H9 (cell line): ENCODE measurements at regions not wholly inside any gene's neighbourhood (a gene's known extent, or its start where the extent isn't known, plus 50 kb on each side); places are given as distances from the start of the nearest gene placed in this dataset.

Source experiments
- DNase-seq: peaks from one replicate; pipeline ENCODE4 v3.0.0-alpha.2; 2017
- H2AFZ ChIP-seq: one replicate; pipeline ENCODE4 v1.6.1; 2013; ENCODE audit warnings: mild to moderate bottlenecking, low read length, control low read depth, moderate library complexity
- H2AK5ac ChIP-seq: 2 replicates; pipeline ENCODE4 v1.6.1; 2013; ENCODE audit warnings: low read length, control low read depth, mixed read lengths; ENCODE audit not compliant: insufficient read length
- H2BK120ac ChIP-seq: one replicate; pipeline ENCODE4 v1.6.1; 2013; ENCODE audit warnings: low read depth, mild to moderate bottlenecking, low read length, control low read depth, inconsistent platforms; ENCODE audit not compliant: poor library complexity, severe bottlenecking
- H2BK12ac ChIP-seq: 2 replicates; pipeline ENCODE4 v1.6.1; 2013; ENCODE audit warnings: low read length, control low read depth, mixed read lengths, low read depth; ENCODE audit not compliant: insufficient read length
- H2BK15ac ChIP-seq: 2 replicates; pipeline ENCODE4 v1.6.1; 2013; ENCODE audit warnings: low read depth, low read length, control low read depth
- H2BK20ac ChIP-seq: one replicate; pipeline ENCODE4 v1.6.1; 2013; ENCODE audit warnings: low read depth, mild to moderate bottlenecking, low read length, control low read depth, inconsistent platforms; ENCODE audit not compliant: poor library complexity, severe bottlenecking
- H2BK5ac ChIP-seq: 2 replicates; pipeline ENCODE4 v1.6.1; 2013; ENCODE audit warnings: low read length, control low read depth, mixed read lengths; ENCODE audit not compliant: insufficient read length
- H3K14ac ChIP-seq: 2 replicates; pipeline ENCODE4 v1.6.1; 2013; ENCODE audit warnings: low read length, control low read depth; ENCODE audit not compliant: insufficient read depth
- H3K18ac ChIP-seq: 2 replicates; pipeline ENCODE4 v1.6.1; 2013; ENCODE audit warnings: low read depth, mild to moderate bottlenecking, mixed read lengths, low read length, control low read depth; ENCODE audit not compliant: insufficient read length
- H3K23ac ChIP-seq: 2 replicates; pipeline ENCODE4 v1.6.1; 2013; ENCODE audit warnings: low read length, control low read depth, mixed read lengths, low read depth; ENCODE audit not compliant: insufficient read length
- H3K23me2 ChIP-seq: 2 replicates; pipeline ENCODE4 v1.6.1; 2013; ENCODE audit warnings: low read depth, mild to moderate bottlenecking, mixed read lengths, low read length, control low read depth; ENCODE audit not compliant: insufficient read length, poor library complexity, severe bottlenecking
- H3K27ac ChIP-seq: 2 replicates; pipeline ENCODE4 v1.5.1; 2013; ENCODE audit warnings: low read length, control low read depth, mixed read lengths, low read depth; ENCODE audit not compliant: insufficient read length
- H3K27me3 ChIP-seq: 2 replicates; pipeline ENCODE4 v1.6.1; 2013; ENCODE audit warnings: low read length, control low read depth, inconsistent platforms; ENCODE audit not compliant: insufficient read depth
- H3K4ac ChIP-seq: 2 replicates; pipeline ENCODE4 v1.6.1; 2013; ENCODE audit warnings: low read depth, mild to moderate bottlenecking, control low read depth, inconsistent platforms, low read length, moderate library complexity
- H3K4me1 ChIP-seq: 2 replicates; pipeline ENCODE4 v1.6.1; 2013; ENCODE audit warnings: low read length, control low read depth, inconsistent platforms; ENCODE audit not compliant: insufficient read depth
- H3K4me2 ChIP-seq: 2 replicates; pipeline ENCODE4 v1.6.1; 2013; ENCODE audit warnings: low read length, control low read depth, mixed read lengths; ENCODE audit not compliant: insufficient read length, insufficient read depth
- H3K56ac ChIP-seq: 2 replicates; pipeline ENCODE4 v1.6.1; 2013; ENCODE audit warnings: low read depth, mild to moderate bottlenecking, mixed read lengths, low read length, control low read depth; ENCODE audit not compliant: insufficient read length
- H3K79me1 ChIP-seq: 2 replicates; pipeline ENCODE4 v1.6.1; 2013; ENCODE audit warnings: low read depth, mild to moderate bottlenecking, moderate library complexity, low read length, control low read depth, inconsistent platforms; ENCODE audit not compliant: insufficient read depth, poor library complexity, severe bottlenecking
- H3K79me2 ChIP-seq: 2 replicates; pipeline ENCODE4 v1.6.1; 2013; ENCODE audit warnings: low read length, control low read depth, inconsistent platforms; ENCODE audit not compliant: insufficient read depth
- H3K9ac ChIP-seq: 2 replicates; pipeline ENCODE4 v1.6.1; 2013; ENCODE audit warnings: low read length, control low read depth, mixed read lengths; ENCODE audit not compliant: insufficient read length; ENCODE audit errors: extremely low read depth
- H3K9me3 ChIP-seq: one replicate; pipeline ENCODE4 v1.6.1; 2013; ENCODE audit warnings: low read depth, low read length, inconsistent platforms; ENCODE audit not compliant: control insufficient read depth
- H3T11ph ChIP-seq: one replicate; pipeline ENCODE4 v1.6.1; 2013; ENCODE audit warnings: mild to moderate bottlenecking, low read length, control low read depth, inconsistent platforms
- H4K20me1 ChIP-seq: one replicate; pipeline ENCODE4 v1.6.1; 2013; ENCODE audit not compliant: control insufficient read depth, insufficient read length, insufficient read depth
- H4K5ac ChIP-seq: 2 replicates; pipeline ENCODE4 v1.6.1; 2013; ENCODE audit warnings: low read depth, mild to moderate bottlenecking, mixed read lengths, low read length, control low read depth; ENCODE audit not compliant: insufficient read length
- H4K8ac ChIP-seq: replicated peaks from 2 replicates; pipeline ENCODE4 v1.6.1; 2013; ENCODE audit warnings: low read length, control low read depth, mixed read lengths, low read depth; ENCODE audit not compliant: insufficient read length
- H4K91ac ChIP-seq: 2 replicates; pipeline ENCODE4 v1.6.1; 2013; ENCODE audit warnings: low read depth, mild to moderate bottlenecking, moderate library complexity, mixed read lengths, low read length, control low read depth; ENCODE audit not compliant: insufficient read length
- H3K27ac Mint-ChIP-seq, 3 experiments: 2 replicates in 2 of 3; 3 replicates in 1 of 3; pipeline ENCODE4 v1.8.0; 2020 to 2021; ENCODE audit warnings: mixed read lengths in 3 of 3, mild to moderate bottlenecking in 1 of 3, moderate library complexity in 1 of 3
- H3K27me3 Mint-ChIP-seq: 2 replicates; pipeline ENCODE4 v1.8.0; 2021; ENCODE audit warnings: low read depth, mild to moderate bottlenecking, moderate library complexity, mixed read lengths
- H3K36me3 Mint-ChIP-seq, 3 experiments: 2 replicates in 2 of 3; 3 replicates in 1 of 3; pipeline ENCODE4 v1.8.0; 2020 to 2021; ENCODE audit warnings: low read depth in 3 of 3, mixed read lengths in 3 of 3; ENCODE audit not compliant: insufficient read depth in 1 of 3
- H3K4me1 Mint-ChIP-seq, 2 experiments: 2 replicates each; pipeline ENCODE4 v1.8.0; 2020; ENCODE audit warnings: mixed read lengths in 2 of 2
- H3K4me3 Mint-ChIP-seq, 2 experiments: 2 replicates in 1 of 2; 3 replicates in 1 of 2; pipeline ENCODE4 v1.8.0; 2020 to 2021; ENCODE audit warnings: mild to moderate bottlenecking in 2 of 2, mixed read lengths in 2 of 2, moderate library complexity in 1 of 2
- H3K9me3 Mint-ChIP-seq, 2 experiments: 2 replicates in 1 of 2; 3 replicates in 1 of 2; pipeline ENCODE4 v1.8.0; 2020; ENCODE audit warnings: mild to moderate bottlenecking in 2 of 2, mixed read lengths in 2 of 2, moderate library complexity in 1 of 2
- CTCF ChIP-seq: fragments of 200-600 bp; sonication (generic); conservative IDR thresholded peaks from 3 replicates; pipeline ENCODE4 v1.8.0; 2021; ENCODE audit warnings: antibody characterized with exemption, mild to moderate bottlenecking
- WGBS: extraction: QIAGEN DNeasy Blood & Tissue Kit; methylation state at CpG from one replicate; pipeline ENCODE4 v1.1.7; 2013; ENCODE audit warnings: missing lambda C conversion rate, low lambda C conversion rate, mixed read lengths; ENCODE audit not compliant: insufficient read length; ENCODE audit errors: extremely low coverage; 5-methylcytosine and 5-hydroxymethylcytosine counted together

GRCh38 chr6:108768792-108769524 is 79.3 kb upstream of the ARMC2 start:
- Mint-ChIP-seq H3K4me3 (no peak overlapping the region), H3K27ac (no peak overlapping the region), H3K36me3 (peaks cover 0 to 4% (median 3%) of the 10 kb centered on the region in 3 experiments; a peak in 1 of 7 replicates), H3K4me1 (peaks cover 10% of the 10 kb centered on the region in 2 experiments), H3K9me3 (no peaks in the 10 kb centered on the region), H3K27me3 (peaks cover 13% of the 10 kb centered on the region)
- no peak overlapping the region for H4K91ac ChIP-seq
- no peak overlapping the region for H2AK5ac ChIP-seq
- H3K18ac ChIP-seq, result no peak overlapping the region
- peaks cover 4% of the 10 kb centered on the region; the same call in 1 of the 2 replicates for H3K4me1 ChIP-seq
- no peak overlapping the region for H3K56ac ChIP-seq
- H3K27me3 ChIP-seq, result no peaks in the 10 kb centered on the region
- H3T11ph ChIP-seq, result no peak overlapping the region
- no peak overlapping the region for H3K27ac ChIP-seq
- no CpG with 5 or more reads among the region's 10 CpGs for WGBS
- no peaks in the 10 kb centered on the region for H3K9me3 ChIP-seq
- no peak overlapping the region for H3K4me2 ChIP-seq
- H4K20me1 ChIP-seq, result no peaks in the 10 kb centered on the region
- no peak overlapping the region for H2BK120ac ChIP-seq
- no peak overlapping the region for H2BK12ac ChIP-seq
- no peak overlapping the region for H2BK15ac ChIP-seq
- no peak overlapping the region for H2BK20ac ChIP-seq
- no peak for TF ChIP-seq CTCF
- no peak overlapping the region for H2AFZ ChIP-seq
- H3K23me2 ChIP-seq, result no peaks in the 10 kb centered on the region
- no peak overlapping the region for H3K14ac ChIP-seq
- no peak overlapping the region for H4K8ac ChIP-seq
- no peak overlapping the region for H3K4ac ChIP-seq
- no peak overlapping the region for H3K23ac ChIP-seq
- no peak overlapping the region for H3K9ac ChIP-seq
- H4K5ac ChIP-seq, result no peak overlapping the region
- no peak overlapping the region for H2BK5ac ChIP-seq
- H3K79me2 ChIP-seq, result no peaks in the 10 kb centered on the region
- H3K79me1 ChIP-seq, result no peaks in the 10 kb centered on the region
- DNase-seq, result no peak
